HG02623 (cell line): ENCODE measurements at regions not wholly inside any gene's neighbourhood (a gene's known extent, or its start where the extent isn't known, plus 50 kb on each side); places are given as distances from the start of the nearest gene placed in this dataset.
A peak's percentile ranks its signal among the peaks of the same experiment; 100 is the strongest.
"Not testable (repeated sequence)": the region's sequence is repeated elsewhere in the genome, so short reads cannot be mapped to it uniquely, and the experiment has no call there.

ENCODE experiments used
- ATAC-seq: cut with Tn5 transposase; IDR thresholded peaks from one replicate; pipeline ENCODE4 v1.9.1; 2021; ENCODE audit warnings: moderate library complexity; ENCODE audit not compliant: unreplicated experiment

DNA sequence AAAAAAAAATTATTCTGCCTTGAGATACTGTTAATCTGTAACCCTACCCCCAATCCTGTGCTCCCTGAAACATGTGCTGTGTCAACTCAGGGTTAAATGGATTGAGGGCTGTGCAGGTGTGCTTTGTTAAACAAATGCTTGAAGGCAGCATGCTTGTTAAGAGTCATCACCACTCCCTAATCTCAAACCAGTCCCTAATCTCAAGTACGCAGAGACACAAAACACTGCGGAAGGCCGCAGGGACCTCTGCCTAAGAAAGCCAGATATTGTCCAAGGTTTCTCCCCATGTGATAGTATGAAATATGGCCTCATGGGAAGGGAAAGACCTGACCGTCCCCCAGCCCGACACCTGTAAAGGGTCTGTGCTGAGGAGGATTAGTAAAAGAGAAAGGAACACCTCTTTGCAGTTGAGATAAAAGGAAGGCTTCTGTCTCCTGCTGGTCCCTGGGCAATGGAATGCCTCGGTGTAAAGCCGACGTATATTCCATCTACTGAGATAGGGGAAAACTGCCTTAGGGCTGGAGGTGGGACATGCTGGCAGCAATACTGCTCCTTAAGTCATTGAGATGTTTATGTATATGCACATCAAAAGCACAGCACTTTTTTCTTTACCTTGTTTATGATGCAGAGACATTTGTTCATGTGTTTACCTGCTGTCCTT lies 402.6 kb downstream of the TBC1D32 start:
- ATAC-seq, result not testable (repeated sequence)

DNA sequence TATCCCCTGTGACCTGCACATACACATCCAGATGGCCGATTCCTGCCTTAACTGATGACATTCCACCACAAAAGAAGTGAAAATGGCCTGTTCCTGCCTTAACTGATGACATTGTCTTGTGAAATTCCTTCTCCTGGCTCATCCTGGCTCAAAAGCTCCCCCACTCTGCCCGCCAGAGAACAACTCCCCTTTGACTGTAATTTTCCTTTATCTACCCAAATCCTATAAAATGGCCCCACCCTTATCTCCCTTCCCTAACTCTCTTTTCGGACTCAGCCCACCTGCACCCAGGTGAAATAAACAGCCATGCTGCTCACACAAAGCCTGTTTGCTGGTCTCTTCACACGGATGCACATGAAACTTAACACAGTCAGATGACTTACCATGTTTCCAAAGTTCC lies 403.8 kb downstream of the TBC1D32 start:
- not testable (repeated sequence) for ATAC-seq

DNA sequence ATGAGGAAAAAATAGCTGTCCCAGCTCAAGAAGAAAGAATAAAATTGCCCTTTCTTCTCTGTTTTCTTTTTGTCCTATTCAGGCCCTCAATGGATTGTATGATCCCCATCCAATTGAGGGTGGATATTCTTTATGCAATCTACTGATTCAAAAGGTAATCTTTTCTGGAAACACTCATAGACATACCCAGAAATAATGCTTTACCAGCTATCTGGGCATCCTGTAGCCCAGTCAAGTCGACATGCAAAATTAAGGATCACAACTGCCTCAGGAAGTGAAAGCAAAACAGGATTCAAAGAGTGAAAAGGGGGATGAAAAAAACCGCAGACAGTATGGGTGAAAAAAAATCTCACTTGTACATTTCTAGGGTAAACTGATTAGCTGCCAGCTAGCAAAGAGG lies 410.1 kb downstream of the TBC1D32 start:
- ATAC-seq, result no peak

DNA sequence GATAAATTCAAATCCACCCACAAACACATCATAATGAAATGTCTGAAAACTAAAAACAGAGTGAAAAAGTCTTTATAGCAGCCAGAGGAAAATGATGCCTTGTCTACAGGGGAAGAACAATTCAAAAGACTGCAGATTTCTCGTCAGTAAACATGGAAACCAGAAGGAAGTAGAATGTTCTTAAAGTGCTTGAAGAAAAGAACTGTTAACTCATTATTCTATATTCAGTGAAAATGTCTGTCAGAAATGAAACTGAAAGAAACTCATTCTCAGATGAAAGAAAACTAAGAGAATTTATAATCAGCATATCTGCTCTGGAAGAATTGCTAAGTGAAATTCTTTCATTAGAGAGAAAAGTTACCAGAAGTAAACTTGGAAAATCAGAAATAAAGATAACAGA lies 416.1 kb downstream of the TBC1D32 start:
- ATAC-seq, result no peak

DNA sequence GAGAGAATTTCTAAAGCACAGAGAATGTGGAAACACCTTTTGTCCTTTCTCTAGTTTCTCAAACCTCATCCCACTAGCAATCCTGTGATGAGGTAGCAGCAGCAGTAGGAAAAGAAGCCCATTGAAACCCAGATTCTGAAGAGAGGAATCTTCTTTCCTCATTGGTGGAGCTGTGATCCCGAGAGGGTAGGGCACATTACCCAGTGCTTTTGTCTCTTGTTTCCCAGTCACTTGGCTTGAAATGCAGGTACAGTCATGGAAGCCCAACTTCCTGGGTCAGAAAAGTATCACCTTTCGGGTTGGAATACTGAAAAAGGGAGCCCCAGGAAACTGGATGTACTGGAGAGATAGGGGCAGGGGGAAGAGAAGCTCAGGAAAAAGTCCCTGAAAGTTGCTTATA lies 417.4 kb downstream of the TBC1D32 start:
- ATAC-seq, result no peak

DNA sequence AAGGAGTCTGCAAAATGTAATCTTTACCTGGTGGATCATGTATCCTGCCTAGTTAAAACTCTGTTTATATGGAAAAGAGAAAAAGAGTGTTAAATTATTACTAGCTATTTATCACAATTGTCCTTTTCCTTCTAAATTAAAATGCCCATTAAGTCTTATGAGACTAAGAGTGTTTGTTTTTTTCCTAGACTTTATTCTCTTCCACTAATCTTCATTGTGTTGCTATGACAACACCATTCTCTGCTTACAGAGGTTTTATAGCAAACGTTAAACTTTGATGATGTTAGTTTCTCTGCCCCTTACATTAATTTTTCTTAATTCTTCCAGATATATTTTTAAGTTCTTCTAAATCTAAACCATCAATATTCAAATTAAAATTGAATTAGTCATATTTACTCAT lies 420.8 kb downstream of the TBC1D32 start:
- ATAC-seq, result no peak

DNA sequence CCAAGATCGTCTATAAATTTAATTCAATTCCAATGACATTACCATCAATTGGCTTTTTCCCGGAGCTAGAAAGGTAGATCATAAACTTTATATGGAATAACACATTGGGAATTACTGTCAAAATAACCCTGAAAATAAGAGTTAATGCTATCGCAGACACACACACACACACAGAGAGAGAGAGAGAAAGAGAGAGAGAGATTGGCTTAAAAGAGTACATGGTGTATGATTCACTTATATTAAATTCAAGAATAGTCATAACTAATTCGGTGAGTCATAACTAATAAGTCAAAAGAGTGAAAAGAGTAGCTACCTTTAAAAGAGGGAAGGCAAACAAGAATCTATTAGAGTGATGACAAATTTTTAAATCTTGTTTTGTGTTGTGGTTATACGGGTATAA lies 425.5 kb downstream of the TBC1D32 start:
- no peak for ATAC-seq

DNA sequence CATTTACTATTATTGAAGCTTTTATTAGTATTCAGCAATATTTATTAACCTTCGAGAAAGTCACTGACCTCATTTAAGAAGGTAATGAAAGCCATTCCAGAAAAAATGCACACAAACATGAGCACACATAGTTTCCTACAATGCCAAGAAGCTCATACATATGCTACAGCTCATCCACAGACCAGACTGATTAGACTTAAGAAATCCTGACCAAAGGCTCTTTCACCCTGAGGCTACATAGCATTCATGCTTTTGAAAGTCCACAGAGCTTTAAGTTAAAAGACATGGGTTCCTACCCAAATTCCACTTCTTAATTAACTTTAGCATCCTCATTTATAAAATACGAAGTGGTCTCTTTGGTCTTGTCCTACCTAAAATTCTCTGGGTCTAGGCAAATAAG lies 430.4 kb downstream of the TBC1D32 start:
- ATAC-seq, result no peak

DNA sequence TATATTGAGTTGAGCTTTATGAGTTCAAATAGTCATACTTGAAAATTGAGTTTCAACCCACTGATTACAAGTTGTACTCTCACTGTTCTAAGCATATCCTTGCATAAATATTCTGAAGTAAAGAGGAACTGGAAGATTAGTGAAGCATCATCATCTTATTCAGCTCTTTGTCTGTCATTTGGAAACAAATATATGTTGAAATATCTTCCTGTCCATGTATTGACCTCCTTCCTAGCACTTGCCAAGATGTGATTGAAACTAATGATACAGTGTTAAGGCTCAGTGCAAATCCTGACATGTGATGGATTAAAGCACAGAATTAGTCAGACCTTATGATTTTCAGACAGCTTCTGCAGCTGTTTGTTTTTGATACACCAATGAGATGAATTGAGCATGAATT lies 434.3 kb downstream of the TBC1D32 start:
- no peak for ATAC-seq

DNA sequence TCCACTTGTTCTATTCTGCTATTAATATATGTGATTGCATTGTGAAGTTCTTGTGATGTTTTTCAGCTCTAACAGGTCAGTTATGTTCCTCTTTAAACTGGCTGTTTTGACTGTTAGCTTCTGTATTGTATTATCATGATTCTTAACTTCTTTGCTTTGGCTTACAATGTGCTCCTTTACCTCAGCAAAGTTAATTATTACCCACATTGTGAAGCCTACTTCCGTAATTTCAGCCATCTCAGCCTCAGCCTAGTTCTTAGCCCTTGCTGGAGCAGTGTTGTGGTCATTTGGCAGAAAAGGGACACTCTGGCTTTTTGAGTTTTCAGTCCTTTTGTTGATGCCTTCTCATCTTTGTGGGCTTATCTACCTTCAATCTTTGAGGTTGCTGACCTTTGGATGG lies 440.2 kb downstream of the TBC1D32 start:
- ATAC-seq, result peak; percentile 68

DNA sequence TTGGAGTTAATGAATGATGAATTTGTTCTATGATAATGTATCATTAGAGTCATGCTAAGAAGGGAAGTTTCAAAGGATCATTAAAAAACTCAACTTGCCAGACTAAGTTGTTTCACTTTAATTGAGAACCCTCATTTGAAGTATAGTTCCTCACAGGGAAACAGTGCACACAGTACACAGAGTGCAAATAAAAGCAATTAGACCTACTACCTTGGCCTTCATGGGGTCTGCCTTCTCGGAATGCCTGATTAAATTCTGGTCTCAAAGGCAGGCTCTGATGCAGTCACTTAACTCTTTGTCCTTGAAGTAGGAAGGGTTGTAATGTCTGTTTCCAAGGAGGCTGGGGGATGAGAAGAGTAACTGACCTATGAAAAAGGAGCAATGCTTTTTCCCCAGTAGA lies 457.3 kb downstream of the TBC1D32 start:
- no peak for ATAC-seq

DNA sequence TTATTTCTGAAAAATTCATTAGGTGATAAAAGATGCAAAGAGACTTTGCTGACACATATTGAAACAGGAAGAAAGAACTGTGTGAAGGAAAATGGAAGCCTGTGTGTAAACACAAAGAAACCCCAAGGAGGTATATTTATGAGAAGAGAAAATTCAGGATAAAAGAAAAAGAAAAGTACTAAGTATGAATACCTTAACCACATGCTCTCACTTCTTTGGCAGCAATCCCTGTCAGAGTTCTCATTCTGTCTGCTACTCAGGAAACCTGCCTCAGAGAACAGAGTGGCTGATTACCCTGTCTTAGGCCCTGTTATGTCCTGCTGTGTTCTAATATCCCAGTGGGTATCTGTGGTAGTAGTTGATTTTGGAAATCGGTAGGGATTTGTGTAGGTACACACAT lies 457.9 kb downstream of the TBC1D32 start:
- ATAC-seq, result no peak

DNA sequence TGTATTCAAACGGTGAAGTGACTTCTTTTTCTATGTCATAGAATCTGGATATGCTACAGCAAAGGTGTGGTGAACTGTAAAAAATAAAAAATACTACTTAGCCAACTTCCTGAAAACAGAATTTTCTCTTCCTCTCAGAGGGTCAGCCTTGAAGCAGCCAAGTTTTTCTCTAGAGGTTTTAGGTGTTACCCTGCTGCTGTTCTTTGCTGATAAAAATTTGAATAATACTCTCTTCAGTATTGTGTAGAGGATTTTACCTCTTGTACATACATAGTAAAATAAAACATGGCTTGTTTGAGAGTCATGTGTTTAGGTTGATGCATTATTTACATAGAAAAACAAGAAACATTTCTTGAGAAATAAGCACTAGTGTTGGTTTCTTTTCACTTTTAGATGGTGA lies 458.4 kb downstream of the TBC1D32 start:
- ATAC-seq, result no peak

DNA sequence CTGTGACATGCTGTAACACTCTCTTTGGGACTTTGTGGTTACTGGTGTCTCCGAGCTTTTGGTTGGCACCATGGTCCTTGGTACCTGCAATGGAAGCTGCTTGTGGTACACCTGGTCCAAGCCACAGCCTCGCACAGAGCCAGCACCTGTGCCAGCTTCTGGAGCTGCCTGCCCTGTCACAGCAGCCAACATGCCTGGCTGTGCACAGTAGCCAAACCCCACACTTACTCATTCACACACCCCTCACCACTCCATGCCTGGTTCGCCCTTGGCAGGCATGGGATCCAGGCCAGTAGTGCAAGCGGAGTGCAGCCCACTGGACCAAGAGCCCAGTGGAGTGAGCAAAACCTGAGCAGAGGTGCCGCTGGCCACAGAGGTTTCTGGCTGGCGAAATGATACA lies 459.9 kb downstream of the TBC1D32 start:
- no peak for ATAC-seq

DNA sequence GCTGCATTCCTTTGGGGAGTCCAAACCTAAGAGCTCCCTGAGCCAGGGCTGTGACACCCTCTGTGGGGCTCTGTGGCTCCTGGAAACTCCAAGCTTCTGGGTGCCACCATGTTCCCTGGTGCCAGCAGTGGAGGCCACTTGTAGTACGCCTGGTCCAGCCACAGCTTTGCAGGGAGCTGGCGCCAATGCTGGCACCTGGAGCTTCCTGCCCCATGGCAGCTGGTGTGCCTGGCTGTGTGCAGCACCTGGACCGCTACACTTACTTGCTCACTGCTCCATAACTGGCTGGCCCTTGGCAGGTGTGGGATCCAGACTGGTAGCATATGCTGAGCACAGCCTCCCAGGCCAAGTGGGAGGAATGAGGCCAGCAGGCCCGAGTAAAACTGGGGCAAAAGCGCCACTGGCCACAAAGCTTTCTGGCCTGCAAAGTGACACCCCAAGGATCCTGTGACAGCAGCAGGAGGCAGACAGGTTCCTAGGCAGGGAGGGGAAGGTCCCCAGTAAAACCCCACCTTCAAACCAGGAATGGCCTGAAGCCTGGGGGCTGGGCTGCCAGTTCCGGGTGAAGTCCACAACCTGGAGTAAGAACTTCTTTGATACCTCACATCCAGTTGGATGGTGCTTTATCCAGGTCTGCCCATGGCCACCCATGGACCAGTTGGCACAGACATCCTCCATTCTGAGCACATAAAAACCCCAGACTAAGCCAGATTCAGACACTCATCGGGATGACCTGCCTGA lies 461.0 kb downstream of the TBC1D32 start:
- no peak for ATAC-seq

DNA sequence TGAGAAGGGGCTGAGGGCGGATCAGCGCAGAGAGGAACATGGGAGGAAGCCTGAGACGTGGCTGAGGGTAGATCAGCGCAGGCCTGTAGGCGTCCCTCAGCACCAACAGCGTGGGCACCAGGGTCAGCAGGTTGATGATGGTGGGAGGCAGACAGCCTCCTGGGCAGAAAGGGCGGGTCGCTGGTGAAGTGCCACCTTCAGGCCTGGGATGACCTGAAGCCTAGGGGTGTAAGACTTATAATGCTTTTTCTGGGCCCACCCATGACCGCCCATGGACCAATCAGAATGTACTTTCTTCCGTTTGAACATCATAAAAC lies 462.1 kb downstream of the TBC1D32 start:
- ATAC-seq, result no peak

DNA sequence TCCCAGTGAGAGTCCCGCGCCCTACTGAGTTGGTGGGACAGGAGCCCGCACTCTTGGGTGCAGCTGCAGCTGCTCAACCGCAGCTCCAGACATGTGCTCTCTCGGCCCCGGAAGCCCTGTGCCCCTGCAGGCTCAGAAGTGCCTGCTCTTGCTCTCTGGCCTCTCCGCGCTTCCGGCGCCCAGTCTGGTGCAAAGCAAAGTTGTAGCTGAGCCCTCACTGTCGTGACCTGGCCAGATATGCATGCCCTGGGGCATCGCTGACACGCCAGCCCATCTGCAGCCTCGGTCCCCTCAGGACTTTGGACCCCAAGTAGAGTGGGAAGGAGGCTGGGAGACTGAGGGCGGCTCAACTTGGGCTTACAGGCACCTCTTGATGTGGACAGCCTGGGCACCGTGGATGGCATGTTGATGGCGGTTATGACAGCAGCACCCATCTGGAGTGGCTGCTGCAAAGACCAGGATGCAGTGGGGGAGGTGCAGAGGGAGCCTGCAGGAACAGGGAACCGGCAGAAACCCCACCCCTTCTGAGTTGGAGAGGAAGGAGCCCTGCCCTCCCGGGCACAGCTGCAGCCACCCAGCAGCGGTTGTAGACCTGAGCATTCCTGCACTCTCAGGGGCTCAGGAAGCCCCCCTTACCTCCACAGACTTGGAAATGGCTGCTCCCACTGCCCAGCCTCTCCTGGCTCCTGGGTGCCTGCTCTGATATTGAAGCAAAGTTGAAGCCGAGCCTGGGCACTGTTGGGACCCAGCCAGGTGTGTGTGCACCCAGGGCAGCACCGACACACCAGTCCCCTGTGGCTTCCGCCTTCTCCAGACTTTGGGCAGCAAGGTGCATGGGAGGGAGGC lies 462.6 kb downstream of the TBC1D32 start:
- no peak for ATAC-seq

DNA sequence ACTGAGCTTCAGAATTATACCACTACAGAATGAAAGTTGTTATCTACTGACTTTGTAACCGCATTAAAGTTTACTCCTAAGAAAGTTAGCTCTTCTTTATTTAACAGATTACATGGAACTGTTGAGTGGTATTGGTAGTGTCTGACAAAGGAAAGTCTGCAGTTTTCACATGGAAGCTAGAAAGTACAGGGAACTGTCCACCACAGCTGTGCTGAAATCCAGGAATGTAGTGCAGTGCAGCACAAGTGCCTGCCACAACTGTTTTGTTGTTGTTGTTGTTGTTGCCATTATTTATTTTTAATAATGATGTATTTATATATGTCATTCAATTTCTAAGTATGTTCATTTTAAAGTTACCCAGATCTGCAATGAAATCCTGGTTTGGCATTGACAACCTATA lies 464.9 kb downstream of the TBC1D32 start:
- ATAC-seq, result no peak

DNA sequence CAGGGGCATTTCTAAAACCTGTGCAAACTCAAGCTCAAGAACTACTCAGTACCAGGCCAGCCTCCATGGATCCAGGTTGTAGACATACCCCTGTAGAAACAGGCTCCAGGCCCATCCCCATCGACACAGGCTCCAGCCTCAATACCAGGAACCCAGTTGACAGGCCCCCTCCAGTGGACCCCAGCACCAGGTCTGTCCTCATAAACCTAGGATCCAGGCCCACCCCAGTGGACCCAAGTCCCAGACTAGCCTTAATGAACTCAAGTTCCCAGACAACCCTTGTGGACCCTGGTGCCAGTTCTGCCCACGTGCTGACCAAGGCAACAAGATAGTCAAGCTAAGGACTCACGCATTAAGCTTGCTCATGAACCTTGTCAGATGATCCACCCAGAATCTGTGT lies 476.9 kb downstream of the TBC1D32 start:
- no peak for ATAC-seq

DNA sequence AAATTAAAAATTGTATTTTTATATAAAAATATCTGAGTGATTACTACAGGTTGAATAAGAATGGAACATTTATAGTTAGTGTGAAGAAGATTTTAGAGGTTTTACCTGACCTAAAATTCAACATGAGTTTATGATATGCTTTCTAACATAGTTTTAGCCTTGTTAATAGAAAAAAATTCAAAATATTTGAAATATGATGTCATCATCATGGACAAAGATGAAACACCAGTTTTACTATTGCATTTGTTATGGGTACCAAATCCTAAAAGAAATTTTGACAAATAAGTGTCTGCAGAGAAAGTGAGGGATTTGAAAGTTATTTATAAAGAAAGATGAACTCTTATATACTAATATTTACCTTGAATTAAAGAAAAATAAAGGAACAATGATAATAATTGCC lies 479.7 kb downstream of the TBC1D32 start:
- ATAC-seq, result no peak

DNA sequence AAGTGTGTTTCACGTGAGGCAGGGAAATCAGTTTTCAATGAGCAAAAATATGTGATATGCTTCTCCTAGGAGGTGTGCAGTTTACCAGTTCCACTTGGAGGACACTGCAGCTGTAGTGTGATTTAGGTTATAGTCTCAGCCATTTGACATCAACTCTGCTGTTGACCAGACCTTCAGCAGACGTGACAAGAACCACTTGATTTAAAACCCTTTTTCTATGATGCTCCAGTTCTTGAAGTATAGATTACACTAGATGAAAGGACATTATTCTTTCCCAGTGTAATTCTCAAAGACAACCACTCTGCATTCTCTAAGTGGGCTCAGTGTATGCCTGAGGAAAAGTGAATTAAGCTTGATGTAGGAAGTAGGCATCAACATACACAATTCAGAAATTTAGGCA lies 480.8 kb downstream of the TBC1D32 start:
- no peak for ATAC-seq

DNA sequence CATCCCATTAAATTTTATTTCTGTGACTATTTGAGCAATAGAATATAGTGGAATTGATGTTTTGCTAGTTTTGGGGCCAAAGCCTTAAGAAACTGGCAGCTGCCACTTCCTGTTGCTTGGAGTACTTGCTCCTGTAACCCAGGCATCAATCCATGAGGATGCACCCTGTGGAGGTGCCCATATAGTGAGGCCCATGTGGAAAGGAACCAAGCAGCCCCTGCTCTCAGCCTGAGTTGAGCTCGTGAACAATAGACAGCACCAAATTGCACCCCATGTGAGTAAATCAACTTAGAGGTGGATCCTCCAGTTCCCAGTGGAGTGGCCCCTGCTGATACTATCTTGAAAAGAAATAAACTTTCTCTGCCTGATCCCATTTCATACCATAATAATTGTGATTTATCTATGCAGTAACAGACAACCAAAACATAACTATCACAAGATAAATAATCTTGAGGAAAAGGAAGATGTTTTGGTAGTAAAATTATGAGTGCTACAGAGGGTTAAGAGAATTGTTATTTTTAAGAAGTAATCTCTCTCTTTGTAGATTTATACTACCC lies 481.9 kb downstream of the TBC1D32 start:
- no peak for ATAC-seq
